HG02759 (cell line): ENCODE measurements at regions not wholly inside any gene's neighbourhood (a gene's known extent, or its start where the extent isn't known, plus 50 kb on each side); places are given as distances from the start of the nearest gene placed in this dataset.

Source experiments
- ATAC-seq: cut with Tn5 transposase; IDR thresholded peaks from one replicate; pipeline ENCODE4 v1.9.1; 2021; ENCODE audit warnings: mild to moderate bottlenecking, moderate library complexity; ENCODE audit not compliant: unreplicated experiment

DNA sequence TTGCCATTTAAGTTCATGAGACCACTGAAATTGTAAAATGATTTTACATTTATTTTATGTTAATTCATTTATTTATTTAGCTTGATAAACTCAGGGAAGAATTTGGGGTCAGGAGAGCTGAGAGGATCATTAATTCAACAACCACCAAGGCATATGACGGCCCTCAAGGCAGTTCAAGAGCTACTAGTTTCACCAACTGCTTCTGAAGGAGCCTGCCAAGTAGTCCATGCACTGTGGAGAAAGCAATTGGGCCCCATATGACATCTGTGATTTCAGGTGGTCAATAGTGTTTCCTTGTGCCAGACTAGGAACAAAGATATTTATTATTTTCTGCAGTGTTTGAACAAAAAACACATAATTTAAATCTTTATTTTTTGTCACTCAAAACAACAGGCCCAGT lies 236.4 kb downstream of the CASP12 start:
- ATAC-seq = no peak

DNA sequence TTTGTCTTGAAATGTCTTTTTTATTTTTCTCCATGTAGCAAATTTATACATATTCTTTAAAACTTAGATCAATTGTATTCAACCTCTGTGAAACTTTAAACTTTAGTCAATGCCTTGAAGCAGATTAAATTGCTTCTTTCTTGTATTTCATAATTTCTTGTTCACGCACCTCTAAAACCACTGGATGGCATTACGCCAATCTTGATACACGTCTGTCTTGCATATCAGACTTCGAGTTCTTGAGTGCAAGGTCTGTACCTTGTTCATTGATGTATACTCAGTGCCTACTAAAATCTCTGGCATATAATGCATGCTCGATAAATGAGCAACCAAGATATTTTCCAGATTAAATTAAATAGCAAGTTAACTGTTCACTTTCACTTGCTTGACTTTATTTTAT lies 236.8 kb downstream of the CASP12 start:
- ATAC-seq = no peak

DNA sequence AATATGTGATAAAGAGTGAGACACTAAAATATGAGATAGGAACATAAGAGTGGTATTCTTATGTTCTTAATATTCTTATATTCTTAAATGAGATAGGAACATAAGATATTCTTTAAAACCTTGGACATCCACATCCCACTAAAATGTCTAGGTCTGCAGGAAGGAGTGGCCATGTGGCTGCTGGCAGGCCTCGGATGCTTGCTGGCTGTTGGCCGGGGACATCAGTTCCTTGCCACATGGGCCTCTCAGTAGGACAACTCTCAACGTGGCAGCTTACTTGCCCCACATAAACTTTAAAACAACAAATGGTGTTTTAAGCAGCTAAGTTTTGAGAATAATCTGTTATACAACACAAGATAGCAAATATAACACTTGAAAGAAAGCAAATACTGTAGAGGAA lies 240.1 kb downstream of the CASP12 start:
- ATAC-seq = no peak

DNA sequence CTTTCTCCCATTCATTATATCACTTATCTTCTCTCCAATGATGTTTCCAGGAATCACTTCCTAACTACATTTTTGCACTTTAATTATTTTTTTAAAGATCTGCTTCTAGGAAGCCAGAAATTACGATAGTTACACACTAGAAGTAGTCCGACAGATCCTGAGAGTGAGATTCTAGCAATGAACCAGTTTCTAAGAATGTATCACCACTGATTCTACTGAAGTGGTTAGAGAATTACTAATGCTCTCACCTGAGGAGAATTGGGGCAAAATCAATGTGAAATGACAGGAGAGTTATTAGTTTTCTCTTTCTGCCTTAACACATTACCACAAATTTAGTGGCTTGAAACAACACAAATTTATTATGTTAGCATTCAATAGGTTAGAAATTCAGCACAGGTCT lies 241.2 kb downstream of the CASP12 start:
- no peak for ATAC-seq

DNA sequence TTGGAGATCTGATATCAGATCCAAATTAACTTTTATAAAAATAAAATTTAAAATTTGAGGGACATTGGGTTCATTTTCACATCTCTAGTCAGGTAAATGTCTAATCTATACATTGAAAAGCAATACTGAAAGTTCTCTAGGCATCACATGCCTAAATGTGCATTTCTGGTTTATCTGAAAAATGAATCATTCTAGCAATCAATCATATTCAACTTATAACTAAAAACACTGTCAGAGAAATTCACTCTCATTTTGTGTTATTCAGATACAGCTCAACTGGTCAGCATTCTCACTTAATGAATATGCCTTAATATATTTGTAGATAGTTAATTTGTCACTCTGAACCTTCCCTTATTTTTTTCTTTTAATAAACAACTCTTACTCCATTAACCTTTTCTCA lies 243.2 kb downstream of the CASP12 start:
- ATAC-seq = no peak

DNA sequence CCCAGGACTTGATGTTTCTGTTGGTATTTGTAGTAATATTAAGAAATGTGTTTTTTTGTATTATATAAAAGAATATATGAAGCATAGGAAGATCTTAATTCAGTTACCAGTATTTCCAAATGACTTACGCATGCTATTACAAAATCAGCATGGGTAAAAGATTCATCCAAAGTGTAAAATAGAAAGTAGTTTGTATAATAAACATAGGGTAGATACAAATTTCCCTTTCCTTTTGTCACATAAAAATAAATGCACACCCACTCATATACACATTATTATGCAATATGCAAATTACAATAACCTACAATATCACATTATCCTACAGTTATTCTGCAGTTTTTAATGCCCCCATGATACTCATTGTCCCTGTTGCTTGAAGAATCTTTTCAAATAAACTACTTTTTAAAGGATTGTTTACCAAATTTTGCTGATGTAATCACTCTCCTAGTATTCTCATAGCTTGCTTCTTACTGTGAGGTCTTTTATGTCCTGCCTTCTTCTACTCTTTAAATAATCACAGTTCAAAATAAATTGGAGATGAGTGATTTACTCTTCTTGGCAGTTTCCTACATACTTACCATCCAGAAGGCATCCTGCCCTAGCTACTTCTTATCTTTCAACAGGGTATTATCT lies 244.0 kb downstream of the CASP12 start:
- no peak for ATAC-seq

DNA sequence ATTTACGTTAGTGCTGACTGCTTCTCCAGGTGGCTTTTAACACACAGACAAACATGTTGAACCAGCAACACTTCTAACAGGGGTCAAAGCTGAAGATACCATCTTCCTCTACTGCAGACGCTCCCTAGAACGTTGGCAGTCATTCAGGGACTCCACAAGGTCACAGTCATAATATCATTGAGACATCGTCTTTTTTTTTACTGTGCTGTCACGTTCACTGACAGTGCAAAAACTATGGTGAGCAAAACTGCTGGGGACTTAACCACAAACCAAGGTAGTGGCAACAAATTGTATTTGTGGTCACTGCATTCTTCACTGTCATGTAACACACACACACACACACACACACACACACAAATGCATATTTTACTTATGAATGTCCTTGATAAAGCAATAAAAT lies 244.9 kb downstream of the CASP12 start:
- no peak for ATAC-seq

DNA sequence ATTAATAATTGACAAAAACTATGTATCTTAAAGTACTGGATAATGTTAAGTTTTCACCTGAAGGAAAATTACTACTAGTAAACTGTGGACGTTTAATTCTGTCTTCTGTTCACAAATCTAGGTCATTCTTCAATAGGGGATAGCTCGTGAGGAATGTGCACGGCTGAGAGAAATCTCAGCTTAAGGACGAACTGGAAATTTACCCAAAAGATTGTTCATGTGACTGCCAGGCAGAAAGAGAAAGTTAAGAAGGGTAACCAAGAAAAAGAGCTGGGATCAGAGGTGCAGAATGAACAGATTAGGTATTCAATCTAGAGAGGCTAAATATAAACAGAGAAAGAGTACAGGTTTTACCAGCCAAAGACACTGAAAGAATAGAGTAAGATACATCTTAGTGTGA lies 245.3 kb downstream of the CASP12 start:
- ATAC-seq = no peak

DNA sequence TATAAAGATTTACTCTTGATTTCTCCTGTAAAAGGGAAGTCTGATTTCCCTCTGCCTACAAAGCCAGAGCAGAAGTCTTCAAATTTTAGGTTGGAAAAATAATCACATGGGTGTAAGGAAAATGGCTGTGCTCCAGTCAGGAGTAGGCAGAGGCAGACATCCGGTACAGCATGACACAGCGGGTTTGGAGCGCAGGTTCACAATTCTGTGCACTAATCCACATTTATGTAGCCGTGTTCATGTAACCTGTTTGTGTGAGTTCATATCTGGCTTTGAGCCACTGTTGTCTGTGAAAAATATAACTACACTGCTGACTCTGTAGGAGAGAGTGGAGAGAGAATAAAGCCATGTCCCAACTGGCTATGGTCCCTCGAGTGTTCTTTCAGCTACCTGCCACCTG lies 248.0 kb downstream of the CASP12 start:
- no peak for ATAC-seq

DNA sequence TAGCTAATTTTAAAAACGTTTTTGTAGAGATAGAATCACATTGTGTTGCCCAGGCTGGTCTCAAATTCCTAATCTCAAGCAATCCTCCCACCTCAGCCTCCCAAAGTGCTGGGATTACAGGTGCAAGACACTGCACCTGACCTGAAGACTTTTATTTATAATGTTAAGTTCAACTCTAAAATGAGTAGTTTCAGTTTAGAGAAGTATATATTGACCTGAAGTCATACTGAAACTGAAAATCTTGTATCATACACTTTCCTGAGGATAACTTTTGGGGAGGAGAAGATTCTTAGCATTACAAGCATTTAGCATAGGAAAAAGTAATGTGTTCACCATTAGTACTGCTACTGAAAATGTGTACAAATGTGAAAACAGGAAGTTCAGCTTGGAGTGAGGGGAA lies 249.3 kb downstream of the CASP12 start:
- ATAC-seq = no peak

DNA sequence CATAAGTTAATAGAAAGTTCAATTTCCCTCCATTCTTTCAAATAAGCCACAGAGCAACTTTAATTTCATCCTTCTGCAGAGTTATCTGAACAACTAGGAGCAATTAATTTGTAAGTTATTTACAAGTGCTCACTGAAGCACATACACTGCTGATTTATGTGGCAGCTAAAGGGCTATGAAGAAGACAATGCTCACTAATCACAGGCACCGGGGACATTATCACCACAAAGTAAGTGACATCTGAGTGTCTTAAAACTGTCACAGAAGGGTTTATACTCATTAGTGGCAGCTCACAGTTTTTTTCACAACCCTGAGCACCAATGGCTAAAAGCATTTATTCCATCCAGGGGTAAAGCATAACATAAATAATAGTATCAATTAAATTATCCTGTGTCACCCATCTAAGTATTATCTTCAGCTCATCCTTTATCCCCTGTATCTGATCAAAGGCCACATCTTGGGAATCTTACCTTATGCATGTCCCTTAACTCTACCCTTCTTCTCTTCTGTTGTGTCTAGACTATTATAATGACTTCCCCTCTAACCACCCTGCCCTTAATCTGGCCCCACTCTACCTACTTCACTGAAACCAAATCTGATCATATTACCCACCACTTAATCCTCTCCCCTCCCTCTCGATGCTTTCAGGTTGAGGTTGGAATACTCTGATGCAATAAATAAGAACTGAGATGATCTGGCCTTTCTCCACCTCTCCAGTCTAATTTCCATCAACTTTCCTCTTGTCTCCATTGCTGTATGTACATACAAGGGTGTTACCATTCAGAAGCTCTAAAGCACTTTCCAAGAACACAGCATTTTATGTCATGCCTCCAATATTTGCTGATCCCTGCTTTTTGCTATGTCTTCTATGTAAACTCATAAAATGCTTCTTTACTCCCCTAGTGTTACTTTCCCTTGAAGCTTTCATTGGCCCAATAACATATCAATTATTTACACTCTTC lies 252.7 kb downstream of the CASP12 start:
- ATAC-seq = no peak

DNA sequence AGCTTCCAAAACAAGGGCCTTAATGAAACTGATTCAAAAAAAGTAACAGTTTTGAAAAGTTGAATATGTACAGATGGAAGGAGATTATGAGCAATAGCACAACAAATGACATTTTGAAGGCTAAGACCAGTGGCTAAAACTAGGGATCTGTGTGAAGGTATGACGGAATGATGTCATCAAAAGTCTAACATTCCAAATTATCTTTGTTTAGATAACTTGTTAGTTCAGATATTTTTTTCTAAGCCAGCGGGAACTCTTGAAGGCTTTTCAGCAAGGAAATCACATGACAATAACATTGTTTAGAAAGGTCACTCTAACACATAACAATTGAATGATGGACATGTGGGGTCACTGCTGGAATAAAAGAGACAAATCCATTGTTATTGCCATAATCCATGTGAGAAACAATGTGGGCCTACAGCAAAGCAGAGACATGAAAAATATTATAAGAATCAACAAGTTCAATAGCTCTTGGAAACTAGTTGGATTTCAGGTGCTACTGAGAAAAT lies 260.5 kb downstream of the CASP12 start:
- ATAC-seq = no peak

DNA sequence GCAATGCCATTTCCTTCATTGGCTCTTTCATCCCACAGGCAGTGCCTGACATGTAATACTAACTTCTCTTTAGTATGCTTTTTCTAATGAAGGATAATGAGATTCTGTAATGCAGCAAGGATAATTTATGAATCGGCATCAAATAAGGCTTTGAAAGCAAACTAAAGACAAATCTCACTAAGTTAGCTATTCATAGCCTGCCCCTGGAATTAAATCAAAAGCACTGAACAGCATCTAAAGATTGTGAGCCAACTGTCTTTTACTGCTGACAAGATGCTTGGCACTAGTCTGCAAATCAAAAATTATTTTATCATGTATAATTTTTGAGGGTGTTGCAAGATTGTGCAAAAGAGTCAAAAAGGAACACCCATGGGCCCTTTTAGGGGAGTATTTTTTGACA lies 265.0 kb downstream of the CASP12 start:
- no peak for ATAC-seq

DNA sequence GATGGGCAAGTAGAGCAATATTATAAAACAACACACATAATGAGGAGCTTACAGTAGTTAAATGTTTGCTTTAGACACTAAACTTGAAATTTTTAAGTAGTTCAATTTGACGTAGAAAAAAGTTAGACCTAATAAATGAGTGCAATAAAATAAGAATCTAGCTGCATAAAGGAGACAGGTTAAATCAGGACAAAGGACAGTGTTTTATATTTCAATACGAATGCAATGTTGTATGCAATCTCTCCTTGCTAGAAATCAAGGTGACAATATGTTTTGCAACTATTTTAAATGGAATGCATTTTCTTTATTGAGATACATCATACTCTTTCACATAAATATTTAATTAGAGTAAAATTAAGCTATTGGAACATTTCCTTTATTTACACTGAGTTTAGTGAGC lies 267.9 kb downstream of the CASP12 start:
- ATAC-seq = no peak

DNA sequence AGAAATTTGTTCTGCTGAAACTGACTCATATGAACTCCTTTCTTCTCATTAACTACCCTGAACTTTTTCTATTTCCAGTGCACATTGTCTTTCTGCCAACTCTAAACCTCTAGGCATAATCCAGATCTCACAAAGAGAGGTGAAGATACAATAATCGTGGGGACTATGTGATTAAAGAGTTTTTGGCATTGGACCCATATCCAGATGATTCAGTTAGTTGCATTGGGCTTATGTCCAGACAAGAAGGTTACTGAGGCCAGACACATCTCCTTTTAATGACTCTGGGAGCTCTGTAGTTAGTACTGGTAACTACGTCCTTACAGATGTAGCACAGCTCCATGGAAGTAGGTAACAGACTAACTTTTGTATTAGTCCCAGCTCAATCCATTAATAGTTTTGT lies 273.0 kb downstream of the CASP12 start:
- ATAC-seq = no peak

DNA sequence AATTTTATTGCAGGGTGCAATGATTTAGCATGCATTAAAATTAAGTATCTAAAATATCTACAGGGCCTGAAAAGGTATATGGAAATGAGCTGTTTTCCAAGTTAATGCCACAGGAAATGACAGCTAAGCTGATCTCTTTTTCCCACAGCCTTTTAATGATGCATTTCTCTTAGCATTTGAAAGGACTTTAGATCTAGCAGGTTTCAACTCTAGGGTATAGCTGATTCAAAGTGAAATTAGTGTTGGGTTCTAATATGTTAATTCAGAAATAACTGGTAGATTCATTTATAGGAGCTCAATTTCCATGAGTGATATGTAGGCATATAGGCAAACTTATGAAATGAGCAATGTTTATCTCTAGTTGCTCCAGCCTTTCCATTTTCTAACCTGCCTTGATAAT lies 274.2 kb downstream of the CASP12 start:
- ATAC-seq = no peak

DNA sequence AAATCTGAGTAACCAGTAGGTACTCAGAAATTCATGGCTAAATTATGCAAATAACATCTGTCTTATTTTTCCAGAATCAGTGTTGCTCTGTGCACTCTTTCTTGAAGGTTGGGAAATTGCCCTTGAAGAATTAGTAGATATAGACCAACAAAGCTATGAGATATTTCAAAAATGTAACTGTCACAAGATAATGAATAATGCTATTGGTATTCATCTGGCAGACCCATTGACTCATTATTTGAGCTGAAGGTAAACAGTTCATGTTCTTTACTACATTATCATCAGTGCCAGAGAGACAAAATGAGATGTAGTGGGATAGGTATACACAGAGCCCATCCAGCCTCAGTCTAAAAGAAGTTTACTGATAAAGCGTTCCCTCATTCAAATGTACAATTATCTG lies 274.7 kb downstream of the CASP12 start:
- ATAC-seq = no peak

DNA sequence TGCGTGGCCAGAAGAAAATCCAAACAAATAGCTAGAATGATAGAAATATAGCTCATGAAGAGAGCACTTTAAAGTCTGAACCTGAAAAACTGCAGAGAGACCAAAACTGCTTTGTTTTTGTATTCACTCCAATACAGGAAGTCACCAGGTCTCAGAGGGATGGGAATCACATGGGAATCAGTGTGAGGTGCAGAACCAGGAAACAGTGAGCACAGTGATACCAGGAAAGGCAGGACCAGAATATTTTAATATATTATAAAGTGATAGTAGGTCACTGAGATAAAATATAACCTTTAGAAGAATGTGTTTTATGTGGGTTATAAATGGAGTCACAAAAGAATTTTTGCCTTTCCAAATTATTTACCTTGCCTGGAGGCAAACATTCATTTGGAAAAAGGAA lies 277.3 kb downstream of the CASP12 start:
- no peak for ATAC-seq

DNA sequence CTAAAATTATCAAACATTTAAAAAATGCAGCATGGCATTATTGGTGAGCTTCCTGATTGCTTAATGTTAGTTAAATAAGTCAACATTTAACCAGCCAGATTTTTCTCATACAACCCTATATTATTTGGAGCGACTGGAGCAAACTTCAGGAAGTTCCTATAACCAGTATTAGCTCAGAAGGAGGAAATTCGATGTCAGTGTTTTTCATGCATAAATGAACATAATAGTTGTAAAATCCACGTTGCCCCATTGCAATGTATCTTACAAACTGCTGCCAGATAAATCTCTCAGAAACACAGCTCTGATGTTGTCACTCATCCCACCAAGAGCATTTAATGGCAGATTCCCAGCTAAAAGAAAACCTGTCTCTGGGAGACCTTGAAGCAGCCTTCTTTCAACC lies 278.5 kb downstream of the CASP12 start:
- ATAC-seq = no peak

DNA sequence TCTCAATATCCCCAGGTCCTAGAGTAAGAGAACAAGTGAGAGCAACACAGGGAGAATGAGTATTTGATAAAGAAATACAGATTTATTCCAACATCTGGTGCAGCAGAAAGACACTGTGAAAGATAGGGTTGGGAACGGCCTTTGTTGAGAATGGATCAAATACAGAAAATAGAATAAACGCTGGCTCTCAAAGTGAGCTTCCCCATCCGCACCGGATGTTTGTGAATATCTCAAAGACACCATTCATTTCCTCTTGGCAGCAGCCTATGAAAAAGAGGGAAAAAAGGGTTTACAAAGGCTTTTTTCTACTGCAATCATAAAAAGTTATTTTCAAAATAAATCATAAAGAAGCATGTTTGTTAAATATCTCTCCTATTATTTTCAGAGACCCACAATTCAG lies 279.3 kb downstream of the CASP12 start:
- ATAC-seq = no peak

DNA sequence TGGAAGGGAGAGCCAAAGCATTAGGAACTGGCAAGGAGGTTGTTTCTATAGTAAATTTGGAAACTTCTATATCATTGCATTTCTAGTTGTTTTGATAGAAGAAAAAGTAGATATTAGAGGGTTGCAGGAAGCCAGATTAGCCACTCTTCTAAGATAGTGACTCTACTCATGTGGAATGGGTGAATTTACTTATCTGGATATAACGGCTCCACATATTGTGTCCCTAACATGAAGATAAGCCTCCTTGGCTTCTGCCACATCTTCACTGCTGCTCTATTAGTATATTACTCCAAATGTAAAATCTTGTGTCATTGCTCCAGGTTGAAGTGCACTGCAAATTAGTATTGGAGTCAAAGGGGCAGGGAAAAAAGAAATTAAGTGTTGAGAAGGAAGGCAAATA lies 283.3 kb downstream of the CASP12 start:
- ATAC-seq = no peak

DNA sequence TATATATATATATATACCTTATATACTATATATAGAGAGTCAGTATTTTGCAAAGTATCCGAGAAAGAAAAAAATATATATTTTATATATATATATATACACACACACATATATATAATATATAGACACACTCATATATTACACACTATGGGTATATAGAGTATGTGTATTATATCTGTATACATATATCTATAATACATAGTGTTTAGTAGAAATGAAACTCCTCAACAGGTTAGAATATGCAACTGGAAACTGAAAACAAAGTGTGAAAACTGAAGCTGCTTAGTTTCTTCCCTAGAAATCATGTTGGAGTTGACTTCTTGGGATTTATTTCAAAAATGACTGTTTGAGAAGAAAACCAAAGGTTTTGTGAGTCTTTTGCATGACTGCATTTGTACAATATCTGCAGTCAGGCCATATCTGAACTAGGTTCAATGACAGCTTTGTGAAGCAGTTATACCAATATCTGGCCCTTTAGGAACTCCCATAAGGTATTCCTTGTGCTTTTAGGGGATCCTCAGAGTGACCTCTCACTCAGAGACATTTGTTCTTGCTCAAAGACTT lies 284.1 kb downstream of the CASP12 start:
- ATAC-seq = no peak
